K562 (cell line): ENCODE measurements at regions not wholly inside any gene's neighbourhood (a gene's known extent, or its start where the extent isn't known, plus 50 kb on each side); places are given as distances from the start of the nearest gene placed in this dataset.

Experiments used
- ATAC-seq: fragments of 200-7000 bp; cut with Tn5 transposase; 3 replicates; pipeline ENCODE4 v1.9.1; 2020; ENCODE audit warnings: moderate library complexity
- BruUV-seq: library from RNA; stranded (reverse); fragments of 400-500 nt; replicated peaks from 2 replicates; lab custom pipeline; 2021; lab: Mats Ljungman, UMichigan
- CTCF ChIA-PET: fragments of 300-600 bp; formaldehyde crosslinking; extraction: SDS; loops from one replicate; lab custom pipeline; 2021; ENCODE audit warnings: low intra/inter-chr PET ratio; lab: Yijun Ruan, JAX
- POLR2A ChIA-PET: fragments of 300-600, 350-650 bp; sonication (Branson Sonifier 250); formaldehyde crosslinking; extraction: SDS; loops from one replicate; lab custom pipeline; 2021; ENCODE audit warnings: antibody characterized with exemption, inconsistent platforms; lab: Yijun Ruan, JAX
- DNase-seq, 4 experiments: peaks; one replicate each; pipeline versions ENCODE4 v3.0.0 to v3.0.0-alpha.2; 2011 to 2018; ENCODE audit warnings: low spot score in 3 of 4, mixed read lengths in 3 of 4; ENCODE audit errors: extremely low read depth in 1 of 4
- FAIRE-seq: peaks from 2 replicates; lab custom pipeline; 2011; peaks lifted over from hg19 to GRCh38; lab: Jason Lieb, UNC
- H2AFZ ChIP-seq: 2 replicates; pipeline ENCODE4 v1.6.0; 2011; ENCODE audit warnings: low read depth, low read length, control low read depth, inconsistent platforms
- H3K27ac ChIP-seq: fragments of 200-600 bp; 3 replicates; pipeline ENCODE4 v1.8.0; 2011; ENCODE audit warnings: low read depth, mild to moderate bottlenecking, control low read depth, inconsistent platforms, low read length, moderate library complexity, mixed read lengths; ENCODE audit errors: extremely low read depth
- H3K27me3 ChIP-seq, 2 experiments: fragments of 300-600 bp in 1 of 2; 2 replicates in 1 of 2; 3 replicates in 1 of 2; pipeline versions ENCODE4 v1.6.0 to v1.8.0; 2011; ENCODE audit warnings: inconsistent platforms in 2 of 2, low read length in 2 of 2, mild to moderate bottlenecking in 1 of 2, mixed read lengths in 1 of 2, moderate library complexity in 1 of 2; ENCODE audit not compliant: control insufficient read depth in 2 of 2, insufficient read depth in 2 of 2
- H3K36me3 ChIP-seq: fragments of 300-600 bp; 3 replicates; pipeline ENCODE4 v1.8.0; 2011; ENCODE audit warnings: mild to moderate bottlenecking, low read length, inconsistent platforms; ENCODE audit not compliant: control insufficient read depth, insufficient read depth
- H3K4me1 ChIP-seq, 2 experiments: fragments of 200-600 bp in 1 of 2; replicated peaks in 1 of 2; 2 replicates in 1 of 2; 3 replicates in 1 of 2; pipeline versions ENCODE4 v1.5.1 to v1.8.0; 2011; ENCODE audit warnings: inconsistent platforms in 2 of 2, low read length in 2 of 2, mild to moderate bottlenecking in 1 of 2, mixed read lengths in 1 of 2, moderate library complexity in 1 of 2; ENCODE audit not compliant: control insufficient read depth in 2 of 2, insufficient read depth in 2 of 2
- H3K4me2 ChIP-seq: 2 replicates; pipeline ENCODE4 v1.6.1; 2011; ENCODE audit warnings: low read length, control low read depth, inconsistent platforms, mixed read lengths; ENCODE audit not compliant: insufficient read depth
- H3K4me3 ChIP-seq: fragments of 200-600 bp; sonication (generic), shearing (Covaris generic); 2 replicates; pipeline ENCODE4 v1.5.1; 2016; ENCODE audit warnings: control low read depth, inconsistent platforms
- H3K79me2 ChIP-seq: fragments of 200-600 bp; 3 replicates; pipeline ENCODE4 v1.8.0; 2011; ENCODE audit warnings: low read length, inconsistent platforms; ENCODE audit not compliant: control insufficient read depth, insufficient read depth
- H3K9ac ChIP-seq, 2 experiments: 2 replicates each; pipeline versions ENCODE4 v1.6.0 to v1.6.1; 2011; ENCODE audit warnings: low read depth in 2 of 2, low read length in 2 of 2, control low read depth in 1 of 2, inconsistent platforms in 1 of 2, mild to moderate bottlenecking in 1 of 2, mixed read lengths in 1 of 2; ENCODE audit not compliant: insufficient read depth in 1 of 2
- H3K9me1 ChIP-seq: one replicate; pipeline ENCODE4 v1.6.0; 2011; ENCODE audit warnings: inconsistent platforms, mild to moderate bottlenecking, low read length, moderate library complexity; ENCODE audit not compliant: control insufficient read depth, insufficient read depth
- H3K9me3 ChIP-seq: replicated peaks from 2 replicates; pipeline ENCODE4 v1.5.1; 2011; ENCODE audit warnings: low read depth, low read length, inconsistent platforms; ENCODE audit not compliant: control insufficient read depth, insufficient read depth
- H4K20me1 ChIP-seq: replicated peaks from 2 replicates; pipeline ENCODE4 v1.6.1; 2011; ENCODE audit warnings: low read length, inconsistent platforms, mixed read lengths; ENCODE audit not compliant: control insufficient read depth, insufficient read depth
- FIP1L1 ChIP-seq: fragments of 200-400 bp; formaldehyde crosslinking; IDR thresholded peaks from 2 replicates; pipeline ENCODE4 v1.6.1; 2018; ENCODE audit warnings: mild to moderate bottlenecking, low read depth, low read length; ENCODE audit not compliant: poor library complexity, severe bottlenecking
- FOXJ3 ChIP-seq: sonication (generic); formaldehyde crosslinking; IDR thresholded peaks from 2 replicates; pipeline ENCODE4 v1.4.0; 2020; ENCODE audit warnings: mild to moderate bottlenecking, missing genetic modification reagents
- HCFC1 ChIP-seq: IDR thresholded peaks from 2 replicates; pipeline ENCODE4 v1.6.1; 2012; ENCODE audit warnings: low read depth, low read length, improper control_type of control experiment
- ZNF41 ChIP-seq: fragments of 250-450 bp; sonication (Bioruptor Pico); conservative IDR thresholded peaks from 2 replicates; pipeline ENCODE4 v1.4.0; 2020; ENCODE audit warnings: mild to moderate bottlenecking
- ZNF695 ChIP-seq: fragments of 450-650 bp; formaldehyde crosslinking; IDR thresholded peaks from 2 replicates; pipeline ENCODE4 v1.4.0; 2020; ENCODE audit warnings: mild to moderate bottlenecking, moderate library complexity
- WGBS: fragments of 100-300 bp; shearing (Covaris generic); methylation state at CpG from one replicate; pipeline ENCODE4 v1.1.6; 2016; ENCODE audit warnings: low coverage, mixed read lengths; ENCODE audit not compliant: insufficient coverage; ENCODE audit errors: missing lambda C conversion rate; 5-methylcytosine and 5-hydroxymethylcytosine counted together
- in situ Hi-C: fragments of 300-500 bp; cut with MboI; formaldehyde crosslinking; loops from 4 replicates; pipeline ENCODE4 v1.15.0; 2018; ENCODE audit warnings: inconsistent platforms, mixed read lengths
- intact Hi-C: fragments of 100-400 bp; cut with micrococcal nuclease; formaldehyde crosslinking; loops from 2 replicates; pipeline ENCODE4 v1.14.2; 2022
- TF ChIP-seq, protein P1 (sequence below), 2 experiments: fragments of 450-650 bp in 1 of 2; IDR thresholded peaks; 2 replicates each; pipeline ENCODE4 v1.6.1; 2011 to 2017; ENCODE audit warnings: low read depth in 2 of 2, antibody characterized with exemption in 1 of 2, borderline replicate concordance in 1 of 2, low read length in 1 of 2, mild to moderate bottlenecking in 1 of 2, mixed read lengths in 1 of 2; ENCODE audit not compliant: control insufficient read depth in 1 of 2

DNA sequence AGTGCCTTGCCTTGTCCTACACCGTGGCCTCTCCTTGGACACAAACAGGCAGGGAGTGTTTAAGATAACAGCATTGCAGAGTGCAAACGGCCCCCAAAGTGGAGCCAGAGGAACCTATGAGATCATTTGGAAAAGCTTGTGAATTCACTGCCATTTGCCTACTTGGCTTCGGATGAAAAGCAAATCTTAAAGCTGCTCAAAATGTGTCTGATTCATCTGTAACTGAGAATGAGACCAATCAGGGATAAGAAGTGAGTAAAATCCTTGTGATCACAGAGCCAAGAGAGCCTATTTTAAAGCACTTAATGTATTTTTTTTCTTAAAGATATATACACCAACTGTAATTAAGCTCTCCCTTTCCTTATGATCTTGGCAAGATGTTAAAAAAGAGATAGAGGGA, 65.7 kb upstream of the BACH2 start:
- peaks cover 0 to 3% of the 10 kb centered on the region in 2 experiments; a peak in 2 of 5 replicates for H3K4me1 ChIP-seq
- peak overlapping the region; percentile 77 for H2AFZ ChIP-seq
- in situ Hi-C loops (no loop called here), intact Hi-C loops (no loop called here)
- H3K9me1 ChIP-seq, result no peaks in the 10 kb centered on the region
- no peak overlapping the region for H3K4me3 ChIP-seq
- no peaks in the 10 kb centered on the region for H4K20me1 ChIP-seq
- 12% methylated on average over 3 of the region's 3 CpGs for WGBS
- no peak overlapping the region for H3K27ac ChIP-seq
- peak; percentile 35; the same call in 2 of the 3 replicates for ATAC-seq
- no peak for FAIRE-seq
- H3K9ac ChIP-seq, result no peak overlapping the region
- H3K27me3 ChIP-seq, result no peaks in the 10 kb centered on the region
- no TSS peak for BruUV-seq
- peak in 1 of 4 experiments; percentile 26 for DNase-seq
- TF ChIP-seq ZNF41 (CRISPR knock-in tag) (no peak), HCFC1 (no peak), ZNF695 (CRISPR knock-in tag) (no peak), FOXJ3 (CRISPR knock-in tag) (no peak), FIP1L1 (no peak)
- TF ChIP-seq, protein P1, sequence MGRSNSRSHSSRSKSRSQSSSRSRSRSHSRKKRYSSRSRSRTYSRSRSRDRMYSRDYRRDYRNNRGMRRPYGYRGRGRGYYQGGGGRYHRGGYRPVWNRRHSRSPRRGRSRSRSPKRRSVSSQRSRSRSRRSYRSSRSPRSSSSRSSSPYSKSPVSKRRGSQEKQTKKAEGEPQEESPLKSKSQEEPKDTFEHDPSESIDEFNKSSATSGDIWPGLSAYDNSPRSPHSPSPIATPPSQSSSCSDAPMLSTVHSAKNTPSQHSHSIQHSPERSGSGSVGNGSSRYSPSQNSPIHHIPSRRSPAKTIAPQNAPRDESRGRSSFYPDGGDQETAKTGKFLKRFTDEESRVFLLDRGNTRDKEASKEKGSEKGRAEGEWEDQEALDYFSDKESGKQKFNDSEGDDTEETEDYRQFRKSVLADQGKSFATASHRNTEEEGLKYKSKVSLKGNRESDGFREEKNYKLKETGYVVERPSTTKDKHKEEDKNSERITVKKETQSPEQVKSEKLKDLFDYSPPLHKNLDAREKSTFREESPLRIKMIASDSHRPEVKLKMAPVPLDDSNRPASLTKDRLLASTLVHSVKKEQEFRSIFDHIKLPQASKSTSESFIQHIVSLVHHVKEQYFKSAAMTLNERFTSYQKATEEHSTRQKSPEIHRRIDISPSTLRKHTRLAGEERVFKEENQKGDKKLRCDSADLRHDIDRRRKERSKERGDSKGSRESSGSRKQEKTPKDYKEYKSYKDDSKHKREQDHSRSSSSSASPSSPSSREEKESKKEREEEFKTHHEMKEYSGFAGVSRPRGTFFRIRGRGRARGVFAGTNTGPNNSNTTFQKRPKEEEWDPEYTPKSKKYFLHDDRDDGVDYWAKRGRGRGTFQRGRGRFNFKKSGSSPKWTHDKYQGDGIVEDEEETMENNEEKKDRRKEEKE (IDR thresholded peaks at IDR 0.05; ENCODE audit: borderline replicate concordance in 1 of 2, control insufficient read depth in 1 of 2, low read depth in 2 of 2, low read length in 1 of 2), result no peak
- CTCF ChIA-PET, result no interaction called here
- POLR2A ChIA-PET, result interaction anchor here (1.2 kb wide), 1 partner anchor 36 kb away, joined by 3 read pairs; no protein-coding TSS in a partner anchor
- H3K36me3 ChIP-seq, result no peaks in the 10 kb centered on the region
- H3K4me2 ChIP-seq, result no peak overlapping the region
- H3K79me2 ChIP-seq, result no peaks in the 10 kb centered on the region
- no peaks in the 10 kb centered on the region for H3K9me3 ChIP-seq
